Activated T-cell treated with anti-CD3 and anti-CD28 coated beads for 48 hours (primary cell): ENCODE measurements at regions not wholly inside any gene's neighbourhood (a gene's known extent, or its start where the extent isn't known, plus 50 kb on each side); places are given as distances from the start of the nearest gene placed in this dataset.
"Not testable (repeated sequence)": the region's sequence is repeated elsewhere in the genome, so short reads cannot be mapped to it uniquely, and the experiment has no call there.

ENCODE experiments used
- DNase-seq: peaks from one replicate; pipeline ENCODE4 v3.0.0-alpha.2; 2020; ENCODE audit warnings: low read depth

GRCh38 chr2:53206226-53206625 lies 561.4 kb upstream of the CHAC2 start:
- DNase-seq = not testable (repeated sequence)

- no peak for DNase-seq
These were observed 565.5 kb upstream of the CHAC2 start for GRCh38 chr2:53202063-53202462.

GRCh38 chr2:53200072-53200471 lies 567.5 kb upstream of the CHAC2 start:
- no peak for DNase-seq

- DNase-seq = no peak
These were observed 578.6 kb upstream of the CHAC2 start for GRCh38 chr2:53188851-53189510.

GRCh38 chr2:53183581-53183980 lies 584.0 kb upstream of the CHAC2 start:
- no peak for DNase-seq

- no peak for DNase-seq
These were observed 585.0 kb upstream of the CHAC2 start for GRCh38 chr2:53182601-53183000.

GRCh38 chr2:53181759-53182158 lies 585.8 kb upstream of the CHAC2 start:
- no peak for DNase-seq

GRCh38 chr2:53177327-53177726 lies 590.3 kb upstream of the CHAC2 start:
- no peak for DNase-seq

GRCh38 chr2:53174539-53174938 lies 593.1 kb upstream of the CHAC2 start:
- DNase-seq = no peak

- no peak for DNase-seq
These were observed 593.7 kb upstream of the CHAC2 start for GRCh38 chr2:53173698-53174455.

GRCh38 chr2:53173091-53173490 lies 594.5 kb upstream of the CHAC2 start:
- DNase-seq = no peak

- no peak for DNase-seq
These were observed 597.1 kb upstream of the CHAC2 start for GRCh38 chr2:53170466-53170865.

GRCh38 chr2:53167227-53167626 lies 600.4 kb upstream of the CHAC2 start:
- no peak for DNase-seq

- DNase-seq = no peak
These were observed 617.5 kb upstream of the CHAC2 start for GRCh38 chr2:53150146-53150545.

- no peak for DNase-seq
These were observed 619.4 kb upstream of the CHAC2 start for GRCh38 chr2:53148221-53148620.

- no peak for DNase-seq
These were observed 636.2 kb upstream of the CHAC2 start for GRCh38 chr2:53131416-53131815.

- no peak for DNase-seq
These were observed 637.1 kb upstream of the CHAC2 start for GRCh38 chr2:53130441-53130943.

- DNase-seq = no peak
These were observed 637.8 kb upstream of the CHAC2 start for GRCh38 chr2:53129851-53130250.

GRCh38 chr2:53127061-53127650 lies 640.4 kb upstream of the CHAC2 start:
- DNase-seq = no peak

GRCh38 chr2:53114991-53115390 lies 652.6 kb upstream of the CHAC2 start:
- no peak for DNase-seq

- DNase-seq = no peak
These were observed 653.0 kb upstream of the CHAC2 start for GRCh38 chr2:53114582-53114981.

- DNase-seq = not testable (repeated sequence)
These were observed 655.2 kb upstream of the CHAC2 start for GRCh38 chr2:53112408-53112807.

- DNase-seq = no peak
These were observed 656.2 kb upstream of the CHAC2 start for GRCh38 chr2:53111406-53111805.
